ENCODE measurements at regions not wholly inside any gene's neighbourhood (a gene's known extent, or its start where the extent isn't known, plus 50 kb on each side); places are given as distances from the start of the nearest gene placed in this dataset.

DNA sequence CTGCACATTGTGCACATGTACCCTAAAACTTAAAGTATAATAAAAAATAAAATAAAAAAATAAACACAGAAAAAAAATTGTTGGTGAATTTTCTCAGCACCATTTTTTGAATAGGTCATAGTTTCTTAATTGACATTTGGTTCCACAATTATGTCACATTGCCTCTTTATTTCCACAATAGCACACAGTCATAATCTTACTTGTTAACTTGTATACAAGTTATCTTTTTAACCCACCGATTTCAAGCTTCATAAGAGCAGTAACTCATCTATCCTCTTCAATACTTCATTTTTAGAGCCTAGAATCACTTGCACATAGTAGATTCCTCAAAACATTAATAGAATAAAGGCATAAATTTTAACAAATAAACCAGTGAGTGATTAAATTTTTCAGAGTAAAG, 1425.1 kb upstream of the LRRTM3 start:
- DNase-seq (ENCODE audit: low read depth in 3 of 3, low spot score in 2 of 3): no peak

DNA sequence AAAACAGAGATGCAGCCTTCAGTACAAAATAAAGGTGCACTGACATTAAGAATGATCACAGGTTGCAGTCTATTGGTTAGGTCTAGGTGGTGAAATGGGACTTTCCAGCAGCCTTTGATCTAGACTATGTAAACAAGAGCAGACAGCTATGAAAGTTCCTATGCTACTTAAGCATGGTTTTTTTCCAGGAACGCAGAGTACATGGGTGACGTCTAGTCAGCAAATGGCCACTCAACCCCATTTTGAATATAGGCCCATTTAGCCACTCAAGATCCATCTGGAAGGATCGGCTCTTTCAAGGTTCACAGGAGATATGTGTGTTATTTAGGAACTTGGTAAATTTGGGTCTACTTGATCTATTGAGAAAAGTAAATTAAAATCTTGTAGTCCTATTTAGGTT, 1424.6 kb upstream of the LRRTM3 start:
- DNase-seq (ENCODE audit: low read depth in 3 of 3, low spot score in 2 of 3): no peak

DNA sequence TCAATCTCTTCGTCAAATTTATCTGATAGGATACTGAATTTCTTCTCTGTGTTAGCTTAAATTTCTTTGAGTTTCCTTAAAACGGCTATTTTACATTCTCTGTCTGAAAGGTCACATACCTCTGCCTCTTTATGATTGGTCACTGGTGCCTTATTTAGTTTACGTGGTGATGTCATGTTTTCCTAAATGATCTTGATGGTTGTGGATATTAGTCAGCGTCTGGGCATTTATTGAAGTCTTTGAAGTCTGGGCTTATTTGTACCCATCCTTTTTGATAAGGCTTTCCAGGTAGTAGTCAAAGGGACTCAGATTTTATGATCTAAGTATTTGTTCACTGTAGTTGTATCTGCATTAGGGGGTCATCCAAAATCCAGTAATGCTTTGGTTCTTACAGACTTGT, 1407.5 kb upstream of the LRRTM3 start:
- DNase-seq (ENCODE audit: low read depth in 3 of 3, low spot score in 2 of 3): no peak

DNA sequence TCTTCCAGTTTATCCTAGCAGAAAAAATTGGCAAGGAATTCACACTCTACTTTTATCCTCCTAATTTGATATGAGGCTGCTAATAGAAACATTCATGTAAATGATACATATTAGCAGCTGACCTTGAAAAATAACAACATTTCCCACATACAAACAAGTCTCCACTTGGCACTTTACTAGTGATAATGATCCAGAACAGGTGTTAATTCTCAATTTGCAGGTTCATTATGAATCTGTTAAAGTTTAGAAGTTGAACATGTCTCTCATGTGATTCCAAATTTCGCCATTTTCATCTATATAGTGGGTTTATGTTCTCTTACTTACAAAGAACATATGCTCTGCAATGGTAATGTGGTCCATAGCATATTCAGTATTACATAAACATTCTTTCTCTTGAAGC, 1396.8 kb upstream of the LRRTM3 start:
- DNase-seq (ENCODE audit: low read depth in 3 of 3, low spot score in 2 of 3): no peak

DNA sequence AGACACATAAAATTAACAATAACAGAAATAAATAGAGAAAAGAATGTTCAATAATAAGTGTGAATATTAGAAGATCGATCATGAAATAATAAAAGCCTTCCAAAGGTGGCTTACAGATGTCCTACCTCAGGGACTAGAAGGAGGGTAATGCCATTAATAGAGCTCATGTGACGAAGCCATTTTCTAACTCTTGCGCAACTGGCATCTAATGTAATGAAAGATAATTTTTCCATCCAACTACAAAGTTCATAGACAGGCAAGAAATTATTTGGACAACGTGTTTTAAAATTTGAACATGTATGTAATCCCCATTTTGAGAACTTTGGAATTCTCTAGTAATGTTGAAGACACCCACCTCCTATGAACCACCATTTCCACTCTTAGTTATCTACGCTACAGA, 1394.3 kb upstream of the LRRTM3 start:
- no peak for DNase-seq (ENCODE audit: low read depth in 3 of 3, low spot score in 2 of 3)

DNA sequence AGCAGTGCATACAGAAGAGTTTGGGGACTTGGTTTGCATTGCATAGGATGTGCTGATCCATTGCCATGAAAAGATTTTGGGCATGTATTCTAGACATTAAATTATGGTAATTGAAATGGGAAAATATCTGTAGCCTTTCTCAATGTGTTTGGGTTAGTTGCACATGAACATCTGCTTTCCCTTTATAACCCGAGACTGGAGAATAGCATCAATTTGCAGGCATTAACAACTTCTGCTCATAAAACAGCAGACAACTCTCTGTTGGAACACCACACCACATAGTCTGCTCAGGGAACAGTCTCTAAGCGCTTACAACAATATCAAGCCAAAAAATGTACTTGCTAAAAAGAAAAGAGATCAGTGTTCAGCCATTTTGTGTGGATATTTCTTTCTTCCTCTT, 1391.1 kb upstream of the LRRTM3 start:
- DNase-seq (ENCODE audit: low read depth in 3 of 3, low spot score in 2 of 3): no peak

DNA sequence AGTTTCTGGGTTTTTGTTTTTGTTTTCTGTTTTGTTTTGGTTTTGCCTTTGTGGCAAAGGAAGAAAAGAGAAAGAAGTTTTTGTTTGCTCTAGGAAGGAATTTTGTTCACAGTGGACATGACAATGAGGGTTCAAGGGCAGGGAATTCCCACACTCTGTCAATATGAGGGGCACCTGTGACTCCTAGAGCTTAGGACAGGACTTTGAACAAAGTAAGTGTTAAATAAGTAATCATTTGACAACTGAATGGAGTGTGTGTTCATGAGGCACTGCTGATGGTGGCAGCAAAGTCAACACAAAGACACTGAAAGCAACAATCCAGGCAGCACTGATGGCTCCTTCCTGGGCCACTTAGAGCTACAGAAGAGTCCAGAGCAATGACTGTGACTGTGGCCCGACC, 1381.1 kb upstream of the LRRTM3 start:
- DNase-seq (ENCODE audit: low read depth in 3 of 3, low spot score in 2 of 3): no peak

DNA sequence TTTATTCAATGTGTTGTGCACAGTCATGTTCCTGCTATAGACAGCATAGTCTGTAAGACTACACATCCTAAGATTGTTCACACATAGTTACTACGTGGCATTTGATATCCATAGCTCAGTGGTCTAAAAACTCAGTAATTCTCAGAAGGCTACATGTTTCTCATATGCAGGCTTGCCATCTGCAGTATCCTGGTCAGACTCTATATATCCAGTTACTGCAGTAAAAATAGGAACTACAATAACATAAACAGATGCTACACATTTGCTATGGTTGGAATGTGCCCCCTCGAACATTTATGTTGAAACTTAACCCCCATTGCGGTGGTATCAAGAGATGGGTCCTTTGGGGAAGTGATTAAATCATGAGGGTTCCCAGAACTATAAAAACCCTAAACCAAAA, 1377.8 kb upstream of the LRRTM3 start:
- DNase-seq (ENCODE audit: low read depth in 3 of 3, low spot score in 2 of 3): no peak

DNA sequence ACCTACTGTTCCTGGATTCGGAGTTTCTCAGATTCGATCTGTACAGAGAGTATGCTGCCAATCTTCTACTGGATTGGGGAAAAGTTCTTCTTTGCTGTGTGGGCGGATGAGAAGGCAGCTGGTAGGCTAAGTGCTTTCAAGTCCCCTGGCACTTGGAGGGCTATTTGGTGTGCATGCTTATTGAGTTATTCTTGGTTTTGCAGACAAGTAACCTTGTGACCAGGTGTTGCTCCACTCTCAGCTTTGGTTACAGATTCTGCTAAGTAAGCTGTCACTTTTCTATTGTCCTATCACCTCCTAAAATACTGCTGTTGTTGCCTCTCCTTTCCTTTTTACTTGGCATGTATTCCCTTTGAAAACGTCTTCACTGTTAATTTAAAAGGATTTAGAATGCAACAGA, 1375.1 kb upstream of the LRRTM3 start:
- DNase-seq (ENCODE audit: low read depth in 3 of 3, low spot score in 2 of 3): no peak

DNA sequence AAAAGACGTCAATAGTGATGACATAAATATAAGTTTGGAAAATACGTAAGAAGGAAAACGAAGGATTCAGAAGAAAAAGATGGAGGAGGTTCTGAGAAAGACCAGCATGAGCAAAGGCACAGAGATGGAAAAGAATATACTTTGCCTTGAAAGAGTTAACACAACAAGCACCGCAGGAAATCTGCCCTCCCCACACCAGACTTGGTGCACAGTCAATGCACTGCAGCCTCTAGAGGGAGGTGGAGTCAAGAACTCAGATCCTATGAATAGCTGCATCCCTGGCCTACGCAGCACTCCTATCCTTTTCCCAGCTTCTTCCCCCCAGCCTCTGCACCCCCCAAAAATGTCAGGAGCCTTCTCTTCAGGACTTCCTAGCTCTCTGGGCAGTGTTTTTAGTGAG, 1370.6 kb upstream of the LRRTM3 start:
- DNase-seq (ENCODE audit: low read depth in 3 of 3, low spot score in 2 of 3): no peak

DNA sequence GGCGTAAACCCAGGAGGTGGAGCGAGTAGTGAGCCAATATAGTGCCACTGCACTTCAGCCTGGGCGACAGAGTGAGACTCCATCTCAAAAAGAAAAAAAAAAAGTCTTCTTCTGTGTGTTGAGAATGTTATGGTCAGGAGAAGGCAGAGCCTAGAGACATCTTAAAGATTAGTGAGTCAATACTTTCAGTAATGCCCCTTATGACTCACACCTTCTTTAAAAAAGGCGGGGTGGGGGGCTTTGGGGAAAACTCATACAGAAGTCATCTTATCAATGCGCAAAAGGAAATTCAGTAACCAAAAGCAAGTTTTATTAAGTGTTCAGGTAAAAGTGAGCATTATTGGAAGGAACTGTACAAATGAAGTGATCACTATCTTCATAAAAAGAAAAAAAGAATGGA, 1369.8 kb upstream of the LRRTM3 start:
- DNase-seq (ENCODE audit: low read depth in 3 of 3, low spot score in 2 of 3): no peak

DNA sequence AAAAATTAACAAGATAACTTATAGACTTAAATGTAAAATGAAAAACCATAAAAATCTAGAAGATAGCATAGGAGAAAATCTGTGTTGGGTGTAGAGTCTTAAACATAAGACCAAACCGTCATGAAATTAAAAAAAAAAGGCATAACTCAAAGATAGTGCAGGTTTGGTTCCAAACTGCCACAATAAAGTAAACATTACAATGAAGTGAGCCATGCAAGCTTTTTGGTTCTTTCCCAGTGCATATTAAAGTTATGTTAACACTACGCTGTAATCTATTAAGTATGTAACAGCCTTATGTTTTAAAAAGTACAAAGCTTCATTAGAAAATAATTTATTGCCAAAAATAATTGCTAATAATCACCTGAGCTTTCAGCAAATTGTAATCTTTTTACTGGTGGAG, 1366.5 kb upstream of the LRRTM3 start:
- DNase-seq (ENCODE audit: low read depth in 3 of 3, low spot score in 2 of 3): no peak

DNA sequence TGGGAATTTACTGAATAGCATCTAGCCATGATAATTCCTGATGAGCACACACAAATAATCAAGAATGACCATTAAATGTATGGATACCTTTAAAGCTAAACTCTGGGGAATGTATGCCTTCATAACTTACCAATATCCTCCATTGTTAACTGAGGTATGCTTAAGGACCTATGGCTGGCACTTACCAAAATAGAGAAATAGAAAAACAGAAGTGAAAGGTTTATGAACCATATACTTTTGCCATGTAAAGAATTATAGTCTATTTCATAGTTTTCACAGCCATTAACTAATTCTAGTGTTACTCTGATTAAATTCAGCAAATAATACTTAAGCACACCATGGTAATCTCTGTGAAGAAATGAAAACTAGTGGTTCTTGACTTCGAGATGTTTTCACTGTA, 1360.6 kb upstream of the LRRTM3 start:
- DNase-seq (ENCODE audit: low read depth in 3 of 3, low spot score in 2 of 3): no peak

DNA sequence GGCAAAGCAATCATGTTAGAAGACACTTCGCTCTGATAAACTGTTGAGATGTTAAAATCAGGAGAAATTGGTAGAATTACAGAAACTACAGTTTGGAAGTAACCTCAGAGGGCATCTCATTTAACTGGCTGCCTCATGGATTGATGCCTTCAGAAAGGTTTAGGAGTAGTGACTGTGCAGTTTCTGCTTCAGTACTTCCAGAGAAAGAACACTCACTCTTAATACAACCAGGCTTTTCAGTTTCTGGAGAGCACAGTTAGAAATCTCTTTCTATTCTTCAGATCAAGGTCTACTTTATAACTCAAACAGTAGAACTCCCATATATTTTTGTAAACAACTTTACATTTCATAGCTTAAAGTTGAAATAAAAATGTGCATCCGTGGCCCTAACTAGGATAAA, 1358.9 kb upstream of the LRRTM3 start:
- no peak for DNase-seq (ENCODE audit: low read depth in 3 of 3, low spot score in 2 of 3)

DNA sequence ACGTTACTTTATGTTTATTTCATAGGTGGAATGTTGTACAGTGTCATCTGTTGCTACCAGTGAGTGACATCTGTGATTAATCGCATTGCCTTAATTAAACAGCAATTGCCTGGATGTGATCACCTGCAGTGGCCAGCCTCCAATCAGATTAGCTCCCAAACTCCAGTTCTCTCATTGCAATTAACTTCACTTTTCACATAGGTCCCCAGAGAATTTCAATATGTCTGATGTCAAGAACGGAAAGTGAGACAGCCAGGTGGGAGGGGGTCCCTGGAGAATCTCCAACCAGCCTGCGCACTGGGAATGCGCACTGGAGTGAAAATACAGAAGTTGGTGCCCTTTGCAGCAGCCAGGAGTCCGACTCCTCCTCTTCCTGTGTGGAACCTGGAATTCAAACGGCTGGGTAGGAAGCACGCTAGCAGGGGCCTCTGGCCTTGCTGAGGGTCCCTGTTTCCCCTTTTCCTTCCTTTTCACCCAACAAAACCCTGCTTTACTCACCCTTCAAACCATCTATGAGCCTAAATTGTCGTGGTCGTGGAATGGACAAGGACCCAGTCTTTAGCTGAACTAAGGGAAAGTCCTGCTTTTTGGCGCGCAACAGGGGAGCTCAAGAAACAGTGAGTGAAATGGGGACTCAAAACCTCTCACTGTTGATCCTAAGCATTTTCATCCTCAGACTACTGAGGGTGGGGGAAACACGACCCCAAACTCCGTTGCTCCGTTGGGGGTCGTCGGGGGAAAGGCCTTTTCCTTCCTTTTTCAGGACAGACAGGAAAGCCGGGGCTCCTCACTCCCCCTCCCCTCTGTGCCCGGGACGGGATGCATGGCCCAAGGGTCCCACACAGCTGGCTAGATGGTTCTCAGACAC, 1355.5 kb upstream of the LRRTM3 start:
- DNase-seq (ENCODE audit: low read depth in 3 of 3, low spot score in 2 of 3): peak; percentile 38 to 63 (median 52)

DNA sequence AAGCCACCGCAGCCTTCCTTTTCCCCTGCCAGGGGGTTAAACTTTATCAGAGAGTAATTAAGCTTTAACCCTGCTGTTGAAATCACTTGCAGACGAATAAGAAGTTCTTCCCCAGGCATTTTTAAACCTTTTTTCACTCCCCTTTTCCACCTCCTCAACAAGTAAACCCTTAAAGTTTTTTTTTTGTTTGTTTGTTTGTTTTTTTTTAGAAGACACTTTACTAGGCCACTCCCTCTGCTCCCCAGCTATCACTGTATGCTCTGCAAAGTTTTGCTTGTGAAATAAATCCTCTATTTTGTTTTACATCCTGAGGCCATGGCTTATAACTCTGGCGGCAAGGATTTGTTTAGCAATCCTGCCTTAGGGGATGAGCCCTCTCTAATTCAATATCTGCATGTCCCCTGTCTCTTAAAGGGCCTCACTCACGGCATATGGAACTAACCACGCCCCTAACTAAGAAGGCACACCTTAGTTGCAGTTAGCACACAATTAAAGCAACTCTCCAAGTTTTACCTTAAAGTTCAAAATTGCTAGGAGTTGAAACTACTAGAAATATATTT, 1354.7 kb upstream of the LRRTM3 start:
- peak; percentile 5 to 15 (median 15) for DNase-seq (ENCODE audit: low read depth in 3 of 3, low spot score in 2 of 3)

DNA sequence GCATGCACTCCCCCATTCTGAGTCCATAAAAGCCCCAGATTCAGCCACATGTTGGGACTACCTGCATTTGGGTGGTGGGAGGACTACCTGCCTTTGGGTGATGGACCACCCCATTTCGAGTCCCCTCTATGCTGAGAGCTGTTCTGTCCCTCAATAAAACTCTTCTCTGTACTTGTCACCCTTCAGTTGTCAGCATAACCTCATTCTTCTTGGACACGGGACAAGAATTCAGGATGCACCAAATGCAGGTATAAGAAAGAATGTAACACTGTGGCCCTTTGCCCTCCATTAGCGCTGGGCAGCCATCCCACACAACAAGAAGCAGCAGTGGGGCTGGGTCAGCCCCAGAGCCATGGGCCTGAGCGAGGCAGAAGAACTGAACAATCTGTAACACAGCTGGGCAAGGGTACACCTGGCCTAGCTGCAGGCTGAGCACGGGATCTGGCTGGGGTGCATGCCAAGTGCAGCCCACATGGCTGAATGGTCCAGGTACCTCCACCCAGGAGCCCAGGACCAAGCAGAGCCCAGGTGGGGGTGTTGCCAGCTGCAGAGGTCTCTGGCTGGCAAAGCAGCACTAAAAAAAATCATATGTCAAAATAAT, 1344.3 kb upstream of the LRRTM3 start:
- no peak for DNase-seq (ENCODE audit: low read depth in 3 of 3, low spot score in 2 of 3)

DNA sequence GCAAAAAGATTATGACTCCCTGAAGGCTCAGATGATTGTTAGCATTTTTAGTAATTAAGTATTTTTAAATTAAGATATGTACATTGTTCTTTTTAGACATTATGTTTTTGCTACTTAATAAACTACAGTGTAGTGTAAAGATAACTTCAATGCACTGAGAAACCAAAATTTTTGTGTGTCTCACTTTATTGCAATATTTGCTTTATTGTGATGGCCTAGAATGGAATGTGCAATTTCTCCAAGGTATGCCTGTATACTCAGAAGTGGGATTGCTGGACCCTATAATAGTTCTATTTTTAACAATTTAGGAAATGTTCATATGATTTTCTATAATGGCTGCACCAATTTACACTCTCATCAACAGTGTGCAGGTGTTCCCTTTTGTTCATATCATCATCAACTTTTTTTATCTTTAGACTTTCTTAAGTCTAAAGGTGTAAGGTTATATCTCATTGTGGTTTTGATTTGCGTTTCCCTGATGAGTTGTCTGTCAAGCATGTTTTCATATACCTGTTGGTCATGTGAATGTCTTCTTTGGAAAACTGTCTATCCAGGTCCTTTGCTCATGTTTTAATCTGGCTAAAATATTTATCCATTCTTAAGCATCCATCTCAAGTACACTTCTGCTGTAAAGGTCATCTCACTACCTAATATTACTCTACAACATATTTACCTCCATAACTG, 1323.5 kb upstream of the LRRTM3 start:
- no peak for DNase-seq (ENCODE audit: low read depth in 3 of 3, low spot score in 2 of 3)

DNA sequence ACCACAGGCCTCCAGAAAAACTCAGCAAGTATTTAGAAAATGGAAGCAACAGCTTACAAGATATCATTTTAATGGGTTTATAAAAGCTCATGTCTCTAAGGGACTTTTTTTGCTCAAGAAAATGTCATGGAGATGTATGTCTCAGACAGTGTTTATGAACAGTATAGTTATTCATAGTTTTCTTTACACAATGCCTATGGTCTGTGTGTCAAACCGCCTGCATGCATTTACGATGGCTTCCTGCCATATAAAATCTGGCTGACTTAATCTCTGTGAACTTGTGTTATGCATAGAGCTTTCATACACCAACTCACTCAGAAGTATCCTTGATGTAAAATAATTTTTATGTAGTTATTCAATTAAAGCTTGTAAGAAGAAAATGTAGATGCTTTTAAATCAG, 1314.2 kb upstream of the LRRTM3 start:
- no peak for DNase-seq (ENCODE audit: low read depth in 3 of 3, low spot score in 2 of 3)

DNA sequence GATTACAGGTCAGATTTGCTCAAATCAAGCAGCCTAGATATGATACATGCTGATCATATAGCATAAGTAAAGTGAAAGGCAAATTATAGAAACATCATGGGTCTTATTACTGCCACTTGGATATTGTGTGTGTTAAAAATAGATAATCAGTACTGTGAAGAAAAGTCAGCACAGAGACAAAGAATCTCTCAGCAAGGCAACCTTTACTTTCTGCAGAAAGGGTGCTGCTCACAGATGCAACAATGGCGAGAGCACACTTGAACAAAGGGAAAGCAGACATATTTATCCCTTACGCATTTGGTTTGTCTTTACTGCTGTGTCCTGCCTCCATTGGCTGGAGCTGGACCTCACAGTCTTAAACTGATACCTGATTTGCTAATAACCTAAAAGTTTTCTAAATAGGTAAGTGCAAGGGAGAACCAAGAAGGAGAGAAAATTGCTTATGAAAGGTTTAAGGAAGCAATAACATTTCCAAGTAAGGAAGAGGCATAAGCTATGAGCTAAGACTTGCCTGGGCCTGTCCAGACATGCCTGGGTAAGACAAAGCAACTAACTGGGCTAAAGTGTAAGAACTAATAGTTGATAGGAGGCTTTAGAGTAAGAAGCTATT, 1310.8 kb upstream of the LRRTM3 start:
- no peak for DNase-seq (ENCODE audit: low read depth in 3 of 3, low spot score in 2 of 3)

DNA sequence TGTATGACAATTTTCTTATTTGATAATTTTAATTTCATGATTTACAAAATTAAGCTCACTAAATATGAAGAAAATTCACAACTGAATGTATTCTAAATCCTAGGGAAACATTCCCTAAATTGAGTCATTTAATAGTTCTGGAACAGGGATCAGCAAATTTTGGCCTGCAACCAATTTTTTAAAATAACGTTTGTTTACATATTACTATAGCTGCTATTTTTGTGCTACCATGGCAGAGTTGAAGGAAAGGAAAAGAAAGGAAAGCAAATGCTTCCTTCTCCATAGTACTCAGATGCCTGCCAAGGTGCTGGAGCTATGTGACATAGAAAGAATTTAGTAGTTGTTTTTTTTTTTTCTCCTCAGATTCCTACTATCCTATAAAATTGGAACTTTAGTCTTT, 1307.7 kb upstream of the LRRTM3 start:
- no peak for DNase-seq (ENCODE audit: low read depth in 3 of 3, low spot score in 2 of 3)

Measured in right renal cortex interstitium (tissue), 3 donors.